Stimulated activated CD8-positive, alpha-beta memory T cell treated with anti-CD3 and anti-CD28 coated beads, Interleukin-15, amount 100 ng/mL, for 24 hours (primary cell): ENCODE measurements at regions not wholly inside any gene's neighbourhood (a gene's known extent, or its start where the extent isn't known, plus 50 kb on each side); places are given as distances from the start of the nearest gene placed in this dataset.
"Not testable (repeated sequence)": the region's sequence is repeated elsewhere in the genome, so short reads cannot be mapped to it uniquely, and the experiment has no call there.

Experiments
- DNase-seq: peaks from one replicate; pipeline ENCODE4 v3.0.0-alpha.2; 2020; ENCODE audit warnings: low read depth

GRCh38 chr3:74978684-74979083 is 364.2 kb upstream of the CNTN3 start:
- DNase-seq = no peak

DNA sequence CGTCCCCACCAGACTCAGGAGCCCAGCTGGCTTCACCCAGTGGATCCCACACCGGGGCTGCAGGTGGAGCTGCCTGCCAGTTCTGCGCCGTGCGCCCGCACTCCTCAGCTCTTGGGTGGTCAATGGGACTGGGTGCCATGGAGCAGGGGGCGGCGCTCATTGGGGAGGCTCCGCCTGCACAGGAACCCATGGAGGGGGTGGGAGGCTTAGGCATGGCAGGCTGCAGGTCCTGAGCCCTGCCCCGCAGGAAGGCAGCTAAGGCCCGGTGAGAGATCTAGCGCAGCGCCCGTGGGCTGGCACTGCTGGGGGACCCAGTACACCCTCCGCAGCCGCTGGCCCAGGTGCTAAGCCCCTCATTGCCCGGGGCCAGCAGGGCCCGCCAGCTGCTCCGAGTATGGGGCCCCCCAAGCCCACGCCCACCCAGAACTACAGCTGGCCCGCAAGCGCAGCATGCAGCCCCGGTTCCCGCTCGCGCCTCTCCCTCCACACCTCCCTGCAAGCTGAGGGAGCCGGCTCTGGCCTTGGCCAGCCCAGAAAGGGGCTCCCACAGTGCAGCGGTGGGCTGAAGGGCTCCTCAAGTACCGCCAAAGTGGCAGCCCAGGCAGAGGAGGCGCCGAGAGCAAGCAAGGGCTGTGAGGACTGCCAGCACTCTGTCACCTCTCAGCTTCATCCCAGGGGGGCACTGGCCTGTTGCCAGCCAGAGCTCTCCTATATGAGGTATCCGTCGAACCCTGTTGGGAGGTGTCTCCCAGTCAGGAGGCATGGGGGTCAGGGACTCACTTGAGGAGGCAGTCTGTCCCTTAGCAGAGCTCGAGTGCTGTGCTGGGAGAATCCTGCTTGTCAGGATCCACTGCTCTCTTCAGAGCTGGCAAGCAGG is 370.8 kb upstream of the CNTN3 start:
- not testable (repeated sequence) for DNase-seq

DNA sequence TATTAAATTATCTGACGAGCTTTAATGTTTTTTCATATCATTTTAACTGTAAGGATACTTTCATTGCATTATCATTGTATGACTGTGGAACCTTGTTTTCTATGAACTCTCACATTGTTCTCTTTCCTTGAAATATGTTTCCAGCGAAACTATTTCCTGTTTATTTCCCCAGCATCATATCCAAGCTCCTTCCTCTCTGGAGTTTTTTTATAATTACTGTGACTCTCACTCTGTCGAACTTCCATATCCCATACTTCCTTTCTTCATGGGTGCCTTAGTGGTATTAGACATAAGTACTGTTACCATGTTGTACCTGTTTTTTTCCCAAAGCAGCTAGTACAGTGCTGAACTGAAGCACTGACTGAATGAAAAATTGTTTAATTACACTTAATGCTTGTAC is 373.6 kb upstream of the CNTN3 start:
- DNase-seq = no peak

DNA sequence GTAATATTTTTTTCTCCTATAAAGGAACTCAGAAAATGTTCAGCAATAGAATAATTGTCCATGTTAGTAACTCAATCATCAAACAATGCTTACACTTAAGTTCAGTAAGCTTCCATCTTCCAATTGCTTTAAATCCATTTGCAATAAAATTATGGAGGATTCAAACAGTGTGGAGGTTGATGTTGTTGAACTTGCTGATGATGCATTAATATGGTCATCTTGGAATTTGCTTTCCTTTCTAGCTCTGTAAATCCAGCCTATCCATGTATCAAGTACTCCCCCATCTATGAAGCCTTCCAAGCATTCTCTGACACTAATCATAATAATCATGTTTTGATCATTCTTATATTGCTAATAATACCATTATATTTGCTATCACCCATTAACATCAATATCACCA is 378.4 kb upstream of the CNTN3 start:
- no peak for DNase-seq

DNA sequence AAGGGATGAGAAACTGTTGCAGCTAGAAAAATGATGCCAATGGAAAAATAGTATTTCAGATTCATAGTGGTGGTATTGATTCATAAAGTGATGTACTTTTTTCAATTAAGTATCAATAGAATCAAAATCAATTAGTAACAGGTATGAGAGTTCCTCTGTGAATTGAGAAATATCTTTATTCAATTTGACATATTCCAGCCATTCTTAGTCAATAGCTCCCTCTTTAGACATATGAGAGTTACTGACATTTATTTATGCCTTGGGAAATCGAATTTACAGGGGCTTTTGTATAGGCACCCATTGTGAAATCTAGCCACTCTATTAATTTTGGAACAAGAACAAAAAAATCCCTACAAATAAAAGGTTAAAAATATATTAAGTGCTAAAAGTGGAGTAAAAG is 386.9 kb upstream of the CNTN3 start:
- DNase-seq = no peak

GRCh38 chr3:75012791-75013331 is 398.4 kb upstream of the CNTN3 start:
- no peak for DNase-seq

- DNase-seq = no peak
Measured at GRCh38 chr3:75014008-75014407, 399.5 kb upstream of the CNTN3 start.

DNA sequence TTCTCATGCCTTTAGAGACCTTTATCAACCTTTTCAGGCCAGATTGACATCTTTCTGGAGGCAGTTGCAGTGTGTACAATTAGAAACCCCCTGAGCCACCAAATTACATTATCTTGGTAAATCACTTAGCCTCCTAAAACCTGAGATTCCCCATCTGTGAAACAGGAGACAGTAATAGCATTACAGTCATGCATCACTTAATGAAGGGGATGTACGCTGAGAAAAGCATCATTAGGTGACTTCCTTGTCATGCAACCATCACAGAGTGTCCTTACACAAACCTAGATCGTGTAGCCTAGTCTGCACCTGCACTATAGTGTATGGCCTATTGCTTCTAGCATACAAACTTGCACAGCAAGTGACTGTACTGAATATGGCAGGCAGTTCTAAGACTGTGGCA is 400.8 kb upstream of the CNTN3 start:
- no peak for DNase-seq

- no peak for DNase-seq
Measured at GRCh38 chr3:75035146-75035545, 420.7 kb upstream of the CNTN3 start.

- DNase-seq = no peak
Measured at GRCh38 chr3:75042941-75043340, 428.5 kb upstream of the CNTN3 start.

- DNase-seq = no peak
Measured at GRCh38 chr3:75048650-75049049, 434.2 kb upstream of the CNTN3 start.

DNA sequence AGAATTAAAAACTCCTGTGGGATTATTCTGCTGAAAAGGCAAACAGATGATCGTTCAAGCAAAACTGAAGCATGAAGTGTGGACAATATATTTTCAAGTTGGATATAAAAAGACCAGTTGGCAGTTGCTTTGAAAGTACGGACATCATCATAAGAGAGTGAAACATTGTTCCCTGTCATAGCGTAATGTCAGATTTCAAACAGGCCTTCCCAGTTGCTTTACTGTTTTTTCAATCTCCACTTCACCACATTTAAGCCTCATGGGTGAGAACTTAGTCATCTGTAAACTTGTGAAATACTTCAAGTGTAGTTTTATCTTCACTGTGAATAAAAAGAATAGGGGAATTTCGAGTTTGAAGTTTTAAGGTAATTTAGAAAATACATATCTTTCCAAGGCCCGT is 435.1 kb upstream of the CNTN3 start:
- DNase-seq = no peak

DNA sequence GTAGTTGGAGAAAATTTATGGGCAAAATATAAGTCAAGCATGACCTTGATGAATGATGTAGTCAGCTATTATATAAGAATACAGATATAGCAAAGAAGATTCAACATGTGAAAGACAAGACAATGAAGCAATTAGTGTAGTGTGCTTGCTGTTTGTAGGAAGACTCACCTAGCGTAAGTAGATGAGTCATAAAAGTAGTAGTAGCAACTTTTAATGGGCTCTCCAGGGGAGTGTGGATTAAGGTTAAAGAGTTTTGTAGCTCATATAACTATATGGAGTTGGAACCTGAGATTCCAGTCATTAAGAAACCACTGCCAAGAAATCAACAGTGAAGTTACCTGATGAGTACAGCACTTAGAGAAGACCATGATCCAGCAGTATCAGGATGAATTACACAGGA is 444.7 kb upstream of the CNTN3 start:
- no peak for DNase-seq

- no peak for DNase-seq
Measured at GRCh38 chr3:75061806-75062205, 447.3 kb upstream of the CNTN3 start.

- no peak for DNase-seq
Measured at GRCh38 chr3:75075158-75075557, 460.7 kb upstream of the CNTN3 start.

- no peak for DNase-seq
Measured at GRCh38 chr3:75076481-75076880, 462.0 kb upstream of the CNTN3 start.

GRCh38 chr3:75078290-75078689 is 463.8 kb upstream of the CNTN3 start:
- no peak for DNase-seq

GRCh38 chr3:75082845-75083244 is 468.4 kb upstream of the CNTN3 start:
- DNase-seq = no peak

GRCh38 chr3:75089841-75090240 is 475.4 kb upstream of the CNTN3 start:
- no peak for DNase-seq

GRCh38 chr3:75101329-75102147 is 487.1 kb upstream of the CNTN3 start:
- DNase-seq = no peak

DNA sequence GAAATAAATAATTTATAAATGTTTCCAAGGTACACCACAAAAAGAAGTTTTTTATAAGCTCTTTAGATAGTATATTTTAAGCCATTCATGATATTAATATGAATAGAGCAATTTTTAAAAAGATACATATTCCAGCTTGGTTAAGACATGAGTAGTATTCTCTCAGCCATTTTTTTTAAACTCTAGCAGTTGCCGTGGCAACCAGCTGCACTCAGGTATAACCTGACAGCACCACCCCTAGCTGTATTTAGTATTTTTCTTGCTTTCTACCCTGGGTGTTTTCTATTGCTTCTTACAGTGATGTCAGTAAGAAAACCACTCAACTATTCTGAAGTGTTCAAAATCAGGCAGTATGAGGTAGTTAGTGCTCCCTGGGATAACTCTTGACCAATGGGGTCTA is 496.3 kb upstream of the CNTN3 start:
- DNase-seq = no peak

- DNase-seq = no peak
Measured at GRCh38 chr3:75115695-75116094, 501.2 kb upstream of the CNTN3 start.

GRCh38 chr3:75118779-75119178 is 504.3 kb upstream of the CNTN3 start:
- DNase-seq = no peak
